NB4 (cell line): ENCODE measurements at regions not wholly inside any gene's neighbourhood (a gene's known extent, or its start where the extent isn't known, plus 50 kb on each side); places are given as distances from the start of the nearest gene placed in this dataset.
A peak's percentile ranks its signal among the peaks of the same experiment; 100 is the strongest.

Source experiments
- DNase-seq: peaks from one replicate; pipeline ENCODE4 v3.0.0; 2010; ENCODE audit warnings: low read depth
- H3K4me3 ChIP-seq: one replicate; pipeline ENCODE4 v1.5.1; 2011; ENCODE audit warnings: mild to moderate bottlenecking, low read depth, low read length, moderate library complexity
- CTCF ChIP-seq: IDR thresholded peaks from one replicate; pipeline ENCODE4 v1.5.1; 2012; ENCODE audit warnings: low read depth, low read length
- MAX ChIP-seq: IDR thresholded peaks from 2 replicates; pipeline ENCODE4 v1.6.1; 2011; ENCODE audit warnings: low read depth, low read length
- MYC ChIP-seq: IDR thresholded peaks from 2 replicates; pipeline ENCODE4 v1.6.1; 2011; ENCODE audit warnings: low read depth, low read length
- POLR2A ChIP-seq: IDR thresholded peaks from 2 replicates; pipeline ENCODE4 v1.6.1; 2011; ENCODE audit warnings: mild to moderate bottlenecking; ENCODE audit not compliant: insufficient read length; ENCODE audit errors: extremely low read depth

- no peak overlapping the region for H3K4me3 ChIP-seq
- DNase-seq, result no peak
- TF ChIP-seq CTCF, result no peak
Observed at GRCh38 chr2:145757503-145758246, 1237.8 kb upstream of the ZEB2 start.

- no peak for TF ChIP-seq MAX
- TF ChIP-seq CTCF, result no peak
- no peak for TF ChIP-seq MYC
- no peak for TF ChIP-seq POLR2A
- no peak for DNase-seq
Observed at GRCh38 chr2:145755019-145755837, 1235.3 kb upstream of the ZEB2 start.

GRCh38 chr2:145753966-145754365, 1234.0 kb upstream of the ZEB2 start:
- DNase-seq, result peak; percentile 18
- TF ChIP-seq MAX, result no peak
- no peak for TF ChIP-seq POLR2A
- TF ChIP-seq CTCF, result no peak
- no peak for TF ChIP-seq MYC
- no peak overlapping the region for H3K4me3 ChIP-seq

More at GRCh38 chr2:145755019-145755837, 1235.3 kb upstream of the ZEB2 start:
- no peak overlapping the region for H3K4me3 ChIP-seq

- no peak for TF ChIP-seq MYC
- TF ChIP-seq MAX, result no peak
- TF ChIP-seq CTCF, result no peak
- no peak for TF ChIP-seq POLR2A
- no peak overlapping the region for H3K4me3 ChIP-seq
- no peak for DNase-seq
Observed at GRCh38 chr2:145753041-145753608, 1233.2 kb upstream of the ZEB2 start.

GRCh38 chr2:145752091-145752806, 1232.3 kb upstream of the ZEB2 start:
- TF ChIP-seq CTCF (peak; percentile 68), POLR2A (no peak), MYC (no peak)
- no peak overlapping the region for H3K4me3 ChIP-seq
- peak; percentile 89 for DNase-seq
